Natural killer cell treated with Interleukin-12 subunit alpha and Interleukin-12 subunit beta and Interleukin-15 and Interleukin-18, amount 100 ng/mL, for 72 hours (primary cell): ENCODE measurements at regions not wholly inside any gene's neighbourhood (a gene's known extent, or its start where the extent isn't known, plus 50 kb on each side); places are given as distances from the start of the nearest gene placed in this dataset.

ENCODE experiments used
- ATAC-seq, 2 donors: fragments of 150-1000 bp; cut with Tn5 transposase in 1 of 2; sonication (Bioruptor Pico), chemical (Tn5 transposase) in 1 of 2; 2 replicates each; pipeline ENCODE4 v1.10.0; 2021
- DNase-seq: peaks from one replicate; pipeline ENCODE4 v3.0.0; 2022; ENCODE audit warnings: low spot score
- H3K27ac Mint-ChIP-seq, 2 donors: 1 replicate in 1 of 2; 2 replicates in 1 of 2; pipeline ENCODE4 v1.8.0; 2022; ENCODE audit warnings: mixed read lengths in 2 of 2, mild to moderate bottlenecking in 1 of 2, moderate library complexity in 1 of 2
- H3K27me3 Mint-ChIP-seq, 2 donors: 1 replicate in 1 of 2; 2 replicates in 1 of 2; pipeline ENCODE4 v1.8.0; 2022; ENCODE audit warnings: mixed read lengths in 2 of 2
- H3K36me3 Mint-ChIP-seq: one replicate; pipeline ENCODE4 v1.8.0; 2022; ENCODE audit warnings: mixed read lengths
- H3K4me1 Mint-ChIP-seq, 2 donors: 1 replicate in 1 of 2; 2 replicates in 1 of 2; pipeline ENCODE4 v1.8.0; 2022; ENCODE audit warnings: low read depth in 2 of 2, mixed read lengths in 2 of 2, mild to moderate bottlenecking in 1 of 2
- H3K4me3 Mint-ChIP-seq: one replicate; pipeline ENCODE4 v1.8.0; 2022; ENCODE audit warnings: mixed read lengths
- H3K9me3 Mint-ChIP-seq: 2 replicates; pipeline ENCODE4 v1.8.0; 2022; ENCODE audit warnings: mixed read lengths

DNA sequence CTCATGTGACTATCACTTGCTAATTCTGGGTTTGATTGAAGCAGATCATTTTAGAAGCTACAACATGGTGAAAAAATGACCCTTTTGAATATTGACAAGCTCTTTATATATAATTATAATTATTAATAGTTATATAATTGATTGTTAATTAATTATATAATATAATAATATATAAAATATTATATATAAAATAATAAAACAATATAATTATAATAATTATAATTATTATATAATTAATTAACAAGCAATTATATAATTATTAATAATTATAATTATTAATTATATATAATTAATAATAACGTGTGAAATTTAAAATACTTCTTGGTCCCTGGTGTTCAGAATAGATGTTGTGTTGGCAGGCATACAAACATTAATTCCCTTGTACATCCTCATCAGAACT lies 404.1 kb upstream of the CDH19 start:
- no peaks in the 10 kb centered on the region for H3K36me3 Mint-ChIP-seq
- H3K4me3 Mint-ChIP-seq: no peak overlapping the region
- H3K9me3 Mint-ChIP-seq: peaks cover 4% of the 10 kb centered on the region
- ATAC-seq (no peak), DNase-seq (no peak)
- H3K4me1 Mint-ChIP-seq: no peaks in the 10 kb centered on the region
- H3K27me3 Mint-ChIP-seq: no peaks in the 10 kb centered on the region
- H3K27ac Mint-ChIP-seq: no peak overlapping the region

DNA sequence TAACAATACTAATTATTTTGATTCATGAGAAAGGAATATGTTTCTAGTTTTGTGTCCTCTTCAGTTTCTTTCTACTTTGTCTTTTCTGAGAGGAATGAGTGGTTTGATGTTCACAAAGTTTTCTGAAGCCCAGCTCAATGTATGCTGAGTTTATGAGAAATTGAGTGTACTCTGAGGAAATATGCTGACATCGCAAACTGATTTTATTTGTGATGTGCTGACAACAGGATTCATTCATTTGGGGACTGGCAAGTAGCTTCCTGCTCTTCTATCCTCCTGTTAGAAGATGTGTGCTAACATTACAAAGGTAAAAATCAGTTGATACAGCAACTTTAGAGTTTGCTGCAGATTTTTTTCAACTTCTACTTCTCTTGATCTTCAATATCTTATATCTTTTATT lies 403.2 kb upstream of the CDH19 start:
- no peak for DNase-seq
- H3K4me1 Mint-ChIP-seq: no peaks in the 10 kb centered on the region
- no peaks in the 10 kb centered on the region for H3K27me3 Mint-ChIP-seq
- no peak overlapping the region for H3K27ac Mint-ChIP-seq
- no peak for ATAC-seq
- no peak overlapping the region for H3K4me3 Mint-ChIP-seq
- no peaks in the 10 kb centered on the region for H3K36me3 Mint-ChIP-seq
- peaks cover 4% of the 10 kb centered on the region for H3K9me3 Mint-ChIP-seq

DNA sequence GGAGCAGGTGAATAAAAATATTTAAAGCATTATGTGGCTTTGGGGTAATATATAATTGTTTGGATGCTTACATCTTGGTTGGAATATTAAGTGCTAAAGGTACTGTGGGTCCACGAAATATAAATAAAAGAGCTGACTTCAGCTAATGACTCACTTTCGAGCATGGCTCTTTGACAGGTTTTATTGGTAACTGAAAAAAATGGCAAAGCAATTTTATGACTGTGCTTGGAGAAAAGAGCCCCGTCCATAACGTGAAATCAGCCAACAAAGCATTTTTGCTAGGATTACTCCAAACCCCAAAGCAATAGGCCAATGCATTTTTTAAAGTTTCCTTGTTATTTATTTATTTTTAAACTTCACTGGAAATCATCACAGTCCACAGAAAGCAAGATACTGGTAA lies 397.2 kb upstream of the CDH19 start:
- H3K4me1 Mint-ChIP-seq: no peaks in the 10 kb centered on the region
- no peak overlapping the region for H3K4me3 Mint-ChIP-seq
- no peaks in the 10 kb centered on the region for H3K27me3 Mint-ChIP-seq
- H3K9me3 Mint-ChIP-seq: peaks cover 23% of the 10 kb centered on the region
- ATAC-seq: no peak
- H3K27ac Mint-ChIP-seq: no peak overlapping the region
- H3K36me3 Mint-ChIP-seq: peaks cover 5% of the 10 kb centered on the region
- no peak for DNase-seq

DNA sequence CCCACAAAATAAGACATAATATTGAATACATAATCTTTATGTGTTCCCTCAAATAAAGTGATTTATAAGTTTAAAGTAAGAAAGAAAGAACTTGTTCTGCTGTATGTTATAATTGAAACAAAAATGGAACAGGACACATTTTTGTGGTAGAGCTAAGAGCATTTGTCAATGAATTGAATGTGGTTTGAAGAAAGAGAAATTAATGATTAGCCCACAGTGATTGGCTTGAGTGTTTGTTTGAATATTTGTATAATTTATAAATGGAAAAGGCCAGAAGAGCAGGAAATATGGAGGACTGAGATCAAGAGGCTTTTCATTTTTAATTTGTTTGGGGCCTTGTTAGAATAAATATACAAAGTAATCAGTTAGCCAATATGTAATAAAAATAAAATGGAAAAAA lies 395.1 kb upstream of the CDH19 start:
- Mint-ChIP-seq H3K27ac (no peak overlapping the region), H3K27me3 (no peaks in the 10 kb centered on the region), H3K36me3 (peaks cover 10% of the 10 kb centered on the region), H3K9me3 (peaks cover 28% of the 10 kb centered on the region), H3K4me1 (no peaks in the 10 kb centered on the region), H3K4me3 (no peak overlapping the region)
- DNase-seq: no peak
- ATAC-seq: no peak

DNA sequence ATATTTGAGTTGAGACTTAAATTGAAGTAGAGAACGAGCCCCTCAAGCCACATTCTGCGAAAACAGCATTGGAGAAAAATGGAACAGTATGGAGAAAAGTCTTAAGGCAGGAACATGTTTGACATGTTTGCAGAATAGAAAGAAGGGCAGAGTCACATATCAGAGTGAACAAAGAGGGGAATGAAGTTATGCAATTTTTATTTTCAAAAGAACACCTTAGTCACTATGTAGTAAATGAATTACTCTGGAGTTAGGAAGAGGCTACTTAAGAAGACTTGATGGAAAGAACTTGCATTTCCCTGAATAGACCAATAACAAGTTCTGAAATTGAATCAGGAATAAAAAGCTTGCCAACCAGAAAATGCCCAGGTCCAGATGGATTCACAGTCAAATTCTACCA lies 391.4 kb upstream of the CDH19 start:
- peaks cover 10% of the 10 kb centered on the region for H3K36me3 Mint-ChIP-seq
- ATAC-seq: no peak

DNA sequence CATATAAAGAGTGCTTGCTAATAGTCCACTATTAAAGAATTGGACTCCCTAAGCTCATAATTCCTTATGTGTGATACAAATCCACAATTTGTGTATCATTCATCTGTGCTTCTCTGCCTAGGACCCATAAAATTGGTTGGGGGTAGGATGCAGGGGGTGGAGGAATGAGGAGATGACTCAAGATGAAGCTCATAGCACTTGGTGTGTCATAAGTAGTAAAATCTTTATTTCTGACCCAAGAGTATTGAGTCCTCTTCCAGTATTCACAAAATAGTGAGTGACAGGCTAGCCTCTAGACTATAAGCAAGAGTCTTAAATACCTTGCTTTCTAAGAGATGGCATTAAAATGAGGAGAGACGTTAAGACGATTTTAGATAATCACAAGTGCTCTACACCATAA lies 390.9 kb upstream of the CDH19 start:
- H3K4me1 Mint-ChIP-seq: no peaks in the 10 kb centered on the region
- H3K4me3 Mint-ChIP-seq: no peak overlapping the region
- no peaks in the 10 kb centered on the region for H3K27me3 Mint-ChIP-seq
- peaks cover 10% of the 10 kb centered on the region for H3K36me3 Mint-ChIP-seq
- DNase-seq (no peak), ATAC-seq (no peak)
- H3K9me3 Mint-ChIP-seq: peaks cover 34% of the 10 kb centered on the region
- no peak overlapping the region for H3K27ac Mint-ChIP-seq

More for the DNA sequence above, 391.4 kb upstream of the CDH19 start:
- DNase-seq: no peak
- no peak overlapping the region for H3K4me3 Mint-ChIP-seq
- no peak overlapping the region for H3K27ac Mint-ChIP-seq
- H3K27me3 Mint-ChIP-seq: no peaks in the 10 kb centered on the region
- no peaks in the 10 kb centered on the region for H3K4me1 Mint-ChIP-seq
- peaks cover 34% of the 10 kb centered on the region for H3K9me3 Mint-ChIP-seq

DNA sequence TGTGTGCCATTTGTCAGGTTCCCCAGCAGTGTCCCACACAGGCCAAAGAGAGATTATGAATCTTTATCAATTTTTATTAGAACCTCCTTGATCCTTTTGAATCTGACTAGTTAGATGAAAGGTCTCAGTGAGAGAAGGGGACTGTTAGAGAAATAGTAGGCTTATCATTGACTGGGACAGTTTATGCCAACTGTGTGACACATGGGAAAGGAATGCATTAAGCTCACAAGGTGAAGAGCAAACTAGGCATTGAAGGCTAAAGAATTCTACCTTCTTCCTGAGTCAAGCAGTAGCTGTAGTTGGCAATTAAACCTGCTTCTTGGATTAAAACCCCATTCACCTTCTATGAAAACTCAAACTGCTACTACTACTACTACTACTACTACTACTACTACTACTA lies 389.6 kb upstream of the CDH19 start:
- H3K9me3 Mint-ChIP-seq: peaks cover 34% of the 10 kb centered on the region
- H3K4me3 Mint-ChIP-seq: no peak overlapping the region
- no peak for DNase-seq
- H3K4me1 Mint-ChIP-seq: no peaks in the 10 kb centered on the region
- peaks cover 10% of the 10 kb centered on the region for H3K36me3 Mint-ChIP-seq
- no peak overlapping the region for H3K27ac Mint-ChIP-seq
- no peak for ATAC-seq
- H3K27me3 Mint-ChIP-seq: no peaks in the 10 kb centered on the region

DNA sequence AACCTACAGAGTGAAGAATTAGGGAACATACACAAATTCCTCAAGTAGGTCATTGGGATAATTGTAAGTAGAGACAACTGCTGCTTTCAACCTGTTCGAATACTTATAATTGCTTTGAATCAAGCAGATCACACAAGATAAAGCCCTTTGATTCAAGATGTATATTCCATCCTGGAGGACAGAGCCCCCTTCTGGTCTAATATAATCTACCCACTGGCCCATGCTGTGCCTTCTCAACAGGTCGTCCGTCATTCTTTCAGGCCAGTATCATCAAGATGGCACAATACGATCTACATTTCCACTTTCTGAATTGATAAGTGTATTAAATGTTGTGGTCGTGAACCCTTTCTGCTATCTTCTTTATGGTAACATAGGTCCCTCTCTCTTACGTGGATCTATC lies 387.0 kb upstream of the CDH19 start:
- Mint-ChIP-seq H3K36me3 (peaks cover 5% of the 10 kb centered on the region), H3K4me3 (no peak overlapping the region), H3K27ac (no peak overlapping the region), H3K9me3 (peaks cover 24% of the 10 kb centered on the region), H3K4me1 (no peaks in the 10 kb centered on the region), H3K27me3 (no peaks in the 10 kb centered on the region)
- ATAC-seq (no peak), DNase-seq (no peak)

DNA sequence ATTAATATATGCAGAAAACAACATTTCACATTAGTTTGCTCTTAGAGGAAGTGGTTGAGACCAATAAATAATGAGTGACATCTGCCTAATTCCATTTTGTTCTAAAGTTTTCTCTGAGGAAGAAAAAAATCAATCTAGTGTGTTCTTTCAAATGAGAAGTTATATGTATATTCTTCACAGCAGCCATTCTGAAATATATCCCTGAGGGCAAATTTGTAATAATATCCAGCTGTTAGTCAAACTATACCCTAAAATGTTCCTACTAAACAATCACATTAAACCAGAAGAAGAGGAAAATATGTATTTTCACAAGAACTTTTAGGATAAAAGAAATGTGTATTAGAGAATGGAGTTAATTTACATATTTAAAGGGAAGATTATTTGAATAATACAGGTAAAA lies 375.1 kb upstream of the CDH19 start:
- H3K27me3 Mint-ChIP-seq: no peaks in the 10 kb centered on the region
- H3K4me3 Mint-ChIP-seq: no peak overlapping the region
- peaks cover 18% of the 10 kb centered on the region for H3K9me3 Mint-ChIP-seq
- no peaks in the 10 kb centered on the region for H3K4me1 Mint-ChIP-seq
- ATAC-seq: no peak
- H3K27ac Mint-ChIP-seq: no peak overlapping the region
- H3K36me3 Mint-ChIP-seq: no peaks in the 10 kb centered on the region
- no peak for DNase-seq

DNA sequence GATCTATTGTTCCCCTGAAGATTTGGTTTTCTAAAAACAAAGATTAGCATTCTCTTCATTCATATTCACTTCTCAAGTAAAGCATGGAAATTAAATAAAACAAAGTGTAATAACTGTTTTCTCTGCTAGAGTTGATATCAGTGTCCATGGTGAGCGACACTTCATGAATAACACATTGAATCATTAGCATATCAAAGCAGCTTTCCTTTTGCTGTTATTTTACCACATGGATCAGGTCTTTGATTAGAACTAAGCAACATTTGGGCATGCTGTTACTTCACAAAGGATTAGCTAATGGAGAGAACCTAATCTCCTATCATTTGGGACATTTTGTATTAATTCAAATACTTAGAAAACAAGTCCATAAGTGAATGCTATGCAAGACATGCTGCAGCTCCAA lies 368.8 kb upstream of the CDH19 start:
- Mint-ChIP-seq H3K4me1 (no peaks in the 10 kb centered on the region), H3K9me3 (peaks cover 19% of the 10 kb centered on the region), H3K4me3 (no peak overlapping the region), H3K36me3 (no peaks in the 10 kb centered on the region), H3K27me3 (no peaks in the 10 kb centered on the region), H3K27ac (no peak overlapping the region)
- no peak for ATAC-seq
- no peak for DNase-seq

DNA sequence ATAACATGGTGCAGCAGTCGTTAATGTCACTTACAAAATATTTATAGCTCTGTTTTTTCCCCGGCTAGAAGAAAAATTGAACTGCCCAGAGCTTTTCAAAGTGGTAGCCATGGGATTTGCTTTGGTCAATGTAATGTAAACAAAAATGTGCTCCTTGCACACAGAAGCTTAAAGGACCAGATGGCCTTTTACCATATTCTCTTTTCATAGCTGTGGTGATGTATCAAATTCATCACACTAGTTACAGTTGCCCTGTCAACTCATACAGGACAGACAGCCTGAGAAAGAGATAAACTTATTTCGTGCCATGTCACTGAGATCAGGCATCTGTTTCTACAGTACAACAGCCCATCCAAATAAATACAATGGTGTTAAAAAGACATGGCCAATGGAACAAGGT lies 368.1 kb upstream of the CDH19 start:
- no peaks in the 10 kb centered on the region for H3K27me3 Mint-ChIP-seq
- H3K4me3 Mint-ChIP-seq: no peak overlapping the region
- peaks cover 19% of the 10 kb centered on the region for H3K9me3 Mint-ChIP-seq
- H3K27ac Mint-ChIP-seq: no peak overlapping the region
- H3K36me3 Mint-ChIP-seq: no peaks in the 10 kb centered on the region
- no peak for DNase-seq
- no peaks in the 10 kb centered on the region for H3K4me1 Mint-ChIP-seq
- ATAC-seq: no peak

DNA sequence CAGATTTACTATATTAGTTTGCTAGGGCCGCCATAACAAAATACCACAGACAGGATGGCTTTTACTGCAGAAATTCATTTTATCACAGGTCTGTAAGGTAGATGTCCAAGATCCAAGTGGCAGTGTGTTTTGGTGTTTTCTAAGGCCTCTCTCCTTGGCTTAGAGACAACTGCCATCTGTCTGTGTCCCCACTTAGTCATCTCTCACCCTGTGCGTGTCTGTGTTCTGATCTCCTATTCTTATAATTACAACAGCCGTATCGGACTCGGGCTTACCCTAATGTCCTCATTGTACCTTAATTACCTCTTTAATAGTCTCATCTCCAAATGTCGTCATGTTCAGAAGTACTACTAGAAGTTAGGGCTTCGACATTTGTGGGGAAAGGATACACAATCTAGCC lies 362.3 kb upstream of the CDH19 start:
- Mint-ChIP-seq H3K27me3 (no peaks in the 10 kb centered on the region), H3K36me3 (no peaks in the 10 kb centered on the region), H3K4me3 (no peak overlapping the region), H3K27ac (no peak overlapping the region), H3K4me1 (no peaks in the 10 kb centered on the region), H3K9me3 (peaks cover 4% of the 10 kb centered on the region)
- ATAC-seq (no peak), DNase-seq (no peak)

DNA sequence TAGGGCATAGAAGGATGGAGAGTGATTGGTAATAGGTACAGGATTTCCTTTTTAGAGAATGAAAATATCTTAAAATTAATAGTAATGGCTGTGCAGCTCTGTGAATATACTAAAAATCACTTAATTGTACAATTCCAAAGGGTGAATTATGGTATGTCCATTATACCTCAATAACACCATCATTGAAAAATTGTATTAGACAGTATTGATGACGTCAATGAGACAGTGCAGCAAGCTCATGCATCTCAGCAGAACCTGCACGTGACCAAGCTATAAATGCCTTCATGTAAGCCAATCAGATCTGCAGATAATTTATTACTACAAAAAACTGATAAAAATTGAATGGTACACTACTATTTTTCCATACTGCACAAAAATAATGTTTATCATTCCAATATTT lies 354.4 kb upstream of the CDH19 start:
- H3K36me3 Mint-ChIP-seq: no peaks in the 10 kb centered on the region
- H3K27me3 Mint-ChIP-seq: no peaks in the 10 kb centered on the region
- H3K9me3 Mint-ChIP-seq: peaks cover 2% of the 10 kb centered on the region
- no peak for ATAC-seq
- DNase-seq: no peak
- H3K4me1 Mint-ChIP-seq: no peaks in the 10 kb centered on the region
- no peak overlapping the region for H3K4me3 Mint-ChIP-seq
- H3K27ac Mint-ChIP-seq: no peak overlapping the region

DNA sequence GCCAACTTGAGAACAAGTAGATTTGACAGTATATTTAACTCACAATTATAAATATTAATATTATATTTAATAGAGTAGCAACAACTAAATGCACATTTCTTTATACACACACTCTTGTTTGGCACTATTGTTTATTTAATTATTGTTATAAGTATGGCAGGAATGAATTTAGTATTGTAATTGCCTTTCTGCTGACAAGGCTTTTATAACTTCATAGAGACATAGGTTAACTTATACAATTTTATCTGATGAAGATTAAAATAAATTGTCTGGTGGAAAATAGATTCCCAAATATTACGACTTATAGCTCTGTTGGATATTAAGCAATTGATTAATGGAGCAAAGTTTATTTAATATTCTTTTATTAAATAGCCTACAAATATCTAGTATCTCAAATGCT lies 347.9 kb upstream of the CDH19 start:
- Mint-ChIP-seq H3K27ac (no peak overlapping the region), H3K36me3 (no peaks in the 10 kb centered on the region), H3K9me3 (peaks cover 18% of the 10 kb centered on the region), H3K4me1 (no peaks in the 10 kb centered on the region), H3K4me3 (no peak overlapping the region), H3K27me3 (no peaks in the 10 kb centered on the region)
- no peak for DNase-seq
- no peak for ATAC-seq

DNA sequence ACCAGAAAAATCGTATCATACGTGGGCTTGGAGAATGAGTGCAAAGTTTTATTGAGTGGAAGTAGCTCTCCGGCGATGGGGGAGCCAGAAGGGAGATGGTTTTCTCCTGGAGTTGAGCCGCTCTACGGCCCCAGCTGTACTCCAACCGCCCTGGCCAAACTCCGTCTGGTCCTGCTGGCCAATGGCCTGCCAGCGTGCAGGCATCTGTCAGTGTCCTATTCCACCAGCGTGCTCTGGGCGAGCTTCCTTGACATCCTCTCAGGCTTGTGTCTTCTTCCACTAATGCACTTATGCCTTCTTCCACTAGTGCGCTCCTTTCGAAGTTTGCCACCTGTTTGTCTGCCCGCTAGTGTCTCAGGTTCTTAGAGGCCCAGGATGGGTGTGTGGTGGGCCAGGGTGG lies 345.5 kb upstream of the CDH19 start:
- DNase-seq (no peak), ATAC-seq (no peak)
- Mint-ChIP-seq H3K4me1 (no peaks in the 10 kb centered on the region), H3K36me3 (no peaks in the 10 kb centered on the region), H3K9me3 (peaks cover 22% of the 10 kb centered on the region), H3K27ac (no peak overlapping the region), H3K27me3 (no peaks in the 10 kb centered on the region), H3K4me3 (no peak overlapping the region)

DNA sequence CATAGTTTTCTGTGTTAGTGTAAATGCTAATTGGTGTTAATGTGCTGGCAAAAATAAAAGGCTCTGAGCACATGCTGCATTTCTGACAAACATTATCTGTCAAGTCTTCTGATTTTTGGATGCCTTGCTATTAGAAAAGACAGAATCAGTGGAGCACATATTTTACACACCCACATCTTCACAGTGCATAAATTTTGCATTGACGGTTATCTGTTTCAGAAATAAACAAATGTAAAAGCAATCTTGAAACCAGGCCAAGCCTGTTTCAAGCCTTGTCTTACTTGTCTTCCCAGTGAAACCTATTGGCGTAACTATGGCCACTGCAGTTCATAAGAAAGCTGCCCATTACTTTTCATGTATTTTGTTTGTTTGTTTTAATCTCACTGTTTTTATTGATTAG lies 333.7 kb upstream of the CDH19 start:
- no peak overlapping the region for H3K27ac Mint-ChIP-seq
- H3K9me3 Mint-ChIP-seq: peaks cover 15% of the 10 kb centered on the region
- H3K27me3 Mint-ChIP-seq: no peaks in the 10 kb centered on the region
- DNase-seq (no peak), ATAC-seq (no peak)
- H3K4me1 Mint-ChIP-seq: no peaks in the 10 kb centered on the region
- H3K4me3 Mint-ChIP-seq: no peak overlapping the region
- peaks cover 7% of the 10 kb centered on the region for H3K36me3 Mint-ChIP-seq
